Ishikawa (cell line): ENCODE measurements at regions not wholly inside any gene's neighbourhood (a gene's known extent, or its start where the extent isn't known, plus 50 kb on each side); places are given as distances from the start of the nearest gene placed in this dataset.
A peak's percentile ranks its signal among the peaks of the same experiment; 100 is the strongest.

Experiments
- CEBPB ChIP-seq: IDR thresholded peaks from 2 replicates; pipeline ENCODE4 v1.6.1; 2012
- CREB1 ChIP-seq: IDR thresholded peaks from 2 replicates; pipeline ENCODE4 v1.6.1; 2012; ENCODE audit warnings: low read depth
- EGR1 ChIP-seq: IDR thresholded peaks from 2 replicates; pipeline ENCODE4 v1.6.1; 2012
- EP300 ChIP-seq: IDR thresholded peaks from 2 replicates; pipeline ENCODE4 v1.6.1; 2012; ENCODE audit warnings: borderline replicate concordance
- FOXM1 ChIP-seq: IDR thresholded peaks from 2 replicates; pipeline ENCODE4 v1.6.1; 2012; ENCODE audit warnings: low read depth, borderline replicate concordance
- NFIC ChIP-seq: IDR thresholded peaks from 2 replicates; pipeline ENCODE4 v1.6.1; 2012
- RAD21 ChIP-seq: IDR thresholded peaks from 2 replicates; pipeline ENCODE4 v1.6.1; 2012; ENCODE audit warnings: low read depth
- REST ChIP-seq: IDR thresholded peaks from 2 replicates; pipeline ENCODE4 v1.6.1; 2012; ENCODE audit warnings: low read depth, mild to moderate bottlenecking
- TAF1 ChIP-seq: IDR thresholded peaks from 2 replicates; pipeline ENCODE4 v1.6.1; 2012; ENCODE audit warnings: low read depth, mild to moderate bottlenecking
- TCF12 ChIP-seq: IDR thresholded peaks from 2 replicates; pipeline ENCODE4 v1.6.1; 2012; ENCODE audit warnings: low read depth
- TEAD4 ChIP-seq: IDR thresholded peaks from 2 replicates; pipeline ENCODE4 v1.6.1; 2012
- YY1 ChIP-seq: IDR thresholded peaks from 2 replicates; pipeline ENCODE4 v1.6.1; 2012; ENCODE audit warnings: low read depth
- ZBTB7A ChIP-seq: IDR thresholded peaks from 2 replicates; pipeline ENCODE4 v1.6.1; 2012; ENCODE audit warnings: low read depth
- TF ChIP-seq, protein P1 (sequence below): IDR thresholded peaks from 2 replicates; pipeline ENCODE4 v1.6.1; 2012
- TF ChIP-seq, protein P2 (sequence below): IDR thresholded peaks from 2 replicates; pipeline ENCODE4 v1.6.1; 2012

GRCh38 chr11:128327274-128327673 is 260.1 kb downstream of the ETS1 start:
- TF ChIP-seq NFIC (no peak), EP300 (no peak)

DNA sequence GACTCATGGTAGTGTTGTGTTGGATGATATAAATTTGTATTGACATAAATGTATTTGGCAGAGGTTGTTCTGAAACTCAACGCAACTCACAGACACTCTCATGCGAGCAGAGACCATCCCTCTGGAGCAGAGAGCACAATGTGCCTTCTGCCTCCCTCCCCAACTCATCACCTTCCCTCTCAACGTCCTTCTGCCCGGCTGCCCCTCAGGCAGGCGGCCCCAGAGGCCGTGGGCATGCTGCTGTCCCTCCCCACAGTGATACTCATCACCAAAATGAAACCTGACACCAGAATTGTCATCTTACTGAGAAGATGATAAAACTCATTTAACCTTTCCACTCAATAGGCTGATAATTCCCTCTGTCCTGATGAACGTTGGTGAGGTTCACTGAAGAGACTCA is 260.6 kb downstream of the ETS1 start:
- TF ChIP-seq TCF12 = no peak
- TF ChIP-seq REST = no peak
- no peak for TF ChIP-seq FOXM1
- no peak for TF ChIP-seq TAF1
- TF ChIP-seq CEBPB = no peak
- no peak for TF ChIP-seq EP300
- TF ChIP-seq, protein P1, sequence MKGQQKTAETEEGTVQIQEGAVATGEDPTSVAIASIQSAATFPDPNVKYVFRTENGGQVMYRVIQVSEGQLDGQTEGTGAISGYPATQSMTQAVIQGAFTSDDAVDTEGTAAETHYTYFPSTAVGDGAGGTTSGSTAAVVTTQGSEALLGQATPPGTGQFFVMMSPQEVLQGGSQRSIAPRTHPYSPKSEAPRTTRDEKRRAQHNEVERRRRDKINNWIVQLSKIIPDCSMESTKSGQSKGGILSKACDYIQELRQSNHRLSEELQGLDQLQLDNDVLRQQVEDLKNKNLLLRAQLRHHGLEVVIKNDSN = no peak
- no peak for TF ChIP-seq TEAD4
- no peak for TF ChIP-seq YY1

DNA sequence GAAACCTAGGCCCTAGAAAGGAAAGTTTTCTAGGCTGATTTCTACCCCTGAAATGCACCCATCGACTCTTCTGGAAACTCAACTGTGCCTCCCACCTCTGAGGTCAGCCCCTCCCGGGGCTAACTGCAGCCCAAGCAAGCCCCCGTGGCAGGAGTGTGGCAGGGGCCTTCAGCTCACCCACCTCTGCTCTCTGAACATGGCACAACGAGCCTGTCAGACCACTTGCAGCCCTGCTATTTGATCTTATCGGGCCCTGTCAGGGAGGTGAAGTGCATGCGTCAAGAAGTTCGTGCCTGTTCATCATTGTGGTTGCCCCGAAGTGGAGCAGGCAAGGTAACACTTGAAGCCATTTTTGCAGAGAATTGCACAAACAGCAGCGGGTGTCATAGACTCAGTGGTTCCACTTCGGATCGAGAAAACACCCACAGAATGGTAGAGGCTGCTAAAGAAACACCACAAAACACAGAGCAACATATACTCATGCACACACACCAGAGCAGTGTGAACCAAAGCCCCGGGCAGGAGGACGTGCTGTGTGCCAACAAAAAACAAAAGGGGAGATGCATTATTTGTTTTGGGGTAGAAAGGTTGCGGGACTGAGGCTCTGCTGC is 262.7 kb downstream of the ETS1 start:
- TF ChIP-seq EGR1 (no peak), YY1 (no peak), RAD21 (no peak), NFIC (no peak), TAF1 (no peak), CREB1 (no peak), REST (no peak), FOXM1 (no peak), CEBPB (no peak), TEAD4 (no peak), TCF12 (no peak), ZBTB7A (no peak), EP300 (no peak)
- TF ChIP-seq, protein P1 = no peak
- TF ChIP-seq, protein P2, sequence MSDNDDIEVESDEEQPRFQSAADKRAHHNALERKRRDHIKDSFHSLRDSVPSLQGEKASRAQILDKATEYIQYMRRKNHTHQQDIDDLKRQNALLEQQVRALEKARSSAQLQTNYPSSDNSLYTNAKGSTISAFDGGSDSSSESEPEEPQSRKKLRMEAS = no peak

GRCh38 chr11:128324051-128324481 is 263.3 kb downstream of the ETS1 start:
- TF ChIP-seq TAF1 (no peak), YY1 (no peak)
- TF ChIP-seq, protein P2 = no peak

DNA sequence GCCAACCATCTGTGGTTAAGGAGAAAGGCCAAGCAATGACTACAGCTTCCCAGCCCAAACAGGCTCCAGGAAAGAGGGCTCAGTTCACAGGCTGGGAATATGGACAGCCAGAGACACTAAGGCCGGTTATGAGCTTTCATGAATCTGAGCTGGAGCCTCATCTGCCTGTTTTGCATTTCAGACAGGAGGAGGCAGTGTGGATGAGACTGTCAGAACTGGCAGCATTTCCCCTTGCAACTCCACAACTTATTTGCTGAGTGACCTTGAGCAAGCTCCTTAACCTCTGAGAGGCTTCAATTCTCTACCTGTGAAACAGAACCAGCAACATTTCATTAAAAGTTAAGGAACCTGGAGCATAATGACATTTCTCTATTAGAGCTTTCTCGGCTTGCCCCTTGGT is 264.0 kb downstream of the ETS1 start:
- TF ChIP-seq RAD21 (peak; percentile 37), EGR1 (no peak)

- no peak for TF ChIP-seq CEBPB
- TF ChIP-seq TAF1 = no peak
- TF ChIP-seq, protein P1 = no peak
- TF ChIP-seq CREB1 = no peak
- TF ChIP-seq RAD21 = no peak
- no peak for TF ChIP-seq FOXM1
- TF ChIP-seq EGR1 = no peak
- TF ChIP-seq, protein P2 = no peak
- TF ChIP-seq NFIC = no peak
- TF ChIP-seq TCF12 = no peak
- no peak for TF ChIP-seq YY1
- TF ChIP-seq EP300 = no peak
- TF ChIP-seq ZBTB7A = no peak
Measured at GRCh38 chr11:128318856-128319474, 268.4 kb downstream of the ETS1 start.
